ENCODE measurements at regions not wholly inside any gene's neighbourhood (a gene's known extent, or its start where the extent isn't known, plus 50 kb on each side); places are given as distances from the start of the nearest gene placed in this dataset.
A peak's percentile ranks its signal among the peaks of the same experiment; 100 is the strongest.

DNA sequence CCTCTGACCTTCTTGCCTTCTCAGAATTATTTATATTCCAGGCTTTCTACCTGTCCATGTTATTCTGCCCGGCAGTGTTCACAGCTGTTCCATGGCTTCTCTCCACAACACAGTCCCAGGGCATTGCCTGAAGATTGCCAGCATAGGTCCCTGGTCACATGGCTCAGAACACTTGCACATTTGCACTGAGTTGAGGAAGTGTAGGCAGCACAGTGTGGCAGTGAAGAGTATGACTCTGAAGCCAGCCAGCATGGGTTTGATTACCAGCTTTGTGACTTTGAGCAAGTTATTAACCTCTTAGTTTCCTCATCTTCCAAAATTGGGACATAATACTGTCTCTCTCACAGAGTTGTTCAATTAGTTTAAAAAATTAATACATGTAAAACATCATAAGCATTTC lies 73.2 kb upstream of the NEUROD6 start:
- H3K27me3 ChIP-seq (ENCODE audit: low read depth), result no peaks in the 10 kb centered on the region
- peak in 1 of 2 donors; percentile 48 for ATAC-seq
- H3K4me3 ChIP-seq, result no peak overlapping the region
- H3K9me3 ChIP-seq, result no peaks in the 10 kb centered on the region
- no peaks in the 10 kb centered on the region for H3K4me1 ChIP-seq
- H3K36me3 ChIP-seq, result no peaks in the 10 kb centered on the region
- intact Hi-C loops (cut with DNase I), result no loop called here
- H3K27ac ChIP-seq, result no peak overlapping the region
- DNase-seq, result no peak
- TF ChIP-seq, protein P1, sequence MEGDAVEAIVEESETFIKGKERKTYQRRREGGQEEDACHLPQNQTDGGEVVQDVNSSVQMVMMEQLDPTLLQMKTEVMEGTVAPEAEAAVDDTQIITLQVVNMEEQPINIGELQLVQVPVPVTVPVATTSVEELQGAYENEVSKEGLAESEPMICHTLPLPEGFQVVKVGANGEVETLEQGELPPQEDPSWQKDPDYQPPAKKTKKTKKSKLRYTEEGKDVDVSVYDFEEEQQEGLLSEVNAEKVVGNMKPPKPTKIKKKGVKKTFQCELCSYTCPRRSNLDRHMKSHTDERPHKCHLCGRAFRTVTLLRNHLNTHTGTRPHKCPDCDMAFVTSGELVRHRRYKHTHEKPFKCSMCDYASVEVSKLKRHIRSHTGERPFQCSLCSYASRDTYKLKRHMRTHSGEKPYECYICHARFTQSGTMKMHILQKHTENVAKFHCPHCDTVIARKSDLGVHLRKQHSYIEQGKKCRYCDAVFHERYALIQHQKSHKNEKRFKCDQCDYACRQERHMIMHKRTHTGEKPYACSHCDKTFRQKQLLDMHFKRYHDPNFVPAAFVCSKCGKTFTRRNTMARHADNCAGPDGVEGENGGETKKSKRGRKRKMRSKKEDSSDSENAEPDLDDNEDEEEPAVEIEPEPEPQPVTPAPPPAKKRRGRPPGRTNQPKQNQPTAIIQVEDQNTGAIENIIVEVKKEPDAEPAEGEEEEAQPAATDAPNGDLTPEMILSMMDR (IDR thresholded peaks at IDR 0.05), result no peak

DNA sequence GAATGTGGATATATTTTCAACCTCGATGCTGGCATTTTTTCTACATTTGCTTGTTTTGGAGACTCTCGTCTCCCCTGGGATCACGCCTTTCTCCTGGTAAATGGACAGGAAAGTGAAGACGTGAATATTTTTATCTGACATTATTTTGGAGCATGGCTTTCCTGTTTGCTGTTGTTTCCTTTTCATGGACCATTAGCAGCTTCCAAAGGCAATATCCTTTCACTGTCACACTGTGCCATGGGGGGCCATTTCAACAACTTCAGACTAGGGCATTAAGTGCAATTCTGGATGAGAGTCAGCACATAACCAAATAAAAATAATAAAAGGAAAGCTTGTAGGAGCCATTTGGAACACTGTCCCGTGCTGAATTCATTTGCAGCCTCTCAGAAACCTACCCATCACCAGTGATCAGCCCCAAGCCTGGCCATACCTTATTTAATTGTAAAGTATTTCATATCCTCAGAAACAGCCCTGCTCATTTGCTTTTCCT lies 75.9 kb upstream of the NEUROD6 start:
- Histone ChIP-seq H3K27ac (no peak overlapping the region), H3K4me3 (no peak overlapping the region), H3K27me3 (ENCODE audit: low read depth) (no peaks in the 10 kb centered on the region), H3K4me1 (no peaks in the 10 kb centered on the region), H3K9me3 (no peaks in the 10 kb centered on the region), H3K36me3 (no peaks in the 10 kb centered on the region)
- ATAC-seq (no peak), DNase-seq (no peak)
- intact Hi-C loops (cut with DNase I), result no loop called here
- TF ChIP-seq, protein P1 (IDR thresholded peaks at IDR 0.05), result no peak

DNA sequence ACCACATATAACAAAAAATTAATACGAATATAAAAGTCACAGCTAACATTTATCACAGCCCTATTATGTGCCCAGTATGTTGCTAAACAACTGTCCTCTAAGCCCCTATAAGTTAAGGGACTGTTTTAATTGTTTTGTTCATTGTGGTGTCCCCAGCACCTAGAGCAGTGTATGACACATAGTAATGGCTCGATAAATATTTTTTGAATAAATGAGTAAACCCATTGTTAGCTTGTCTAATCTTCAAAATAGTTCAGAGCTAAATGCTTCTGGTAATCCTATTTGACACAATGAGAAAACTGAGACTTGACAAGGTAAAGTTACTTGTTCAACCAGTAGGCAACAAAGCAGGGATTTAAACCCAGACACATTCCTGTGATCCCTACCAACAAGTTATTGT lies 78.4 kb upstream of the NEUROD6 start:
- Histone ChIP-seq H3K36me3 (no peaks in the 10 kb centered on the region), H3K4me1 (no peaks in the 10 kb centered on the region), H3K27ac (no peak overlapping the region), H3K27me3 (ENCODE audit: low read depth) (no peaks in the 10 kb centered on the region), H3K9me3 (no peaks in the 10 kb centered on the region), H3K4me3 (no peak overlapping the region)
- TF ChIP-seq, protein P1 (IDR thresholded peaks at IDR 0.05), result no peak
- intact Hi-C loops (cut with DNase I), result no loop called here
- DNase-seq (no peak), ATAC-seq (no peak)

DNA sequence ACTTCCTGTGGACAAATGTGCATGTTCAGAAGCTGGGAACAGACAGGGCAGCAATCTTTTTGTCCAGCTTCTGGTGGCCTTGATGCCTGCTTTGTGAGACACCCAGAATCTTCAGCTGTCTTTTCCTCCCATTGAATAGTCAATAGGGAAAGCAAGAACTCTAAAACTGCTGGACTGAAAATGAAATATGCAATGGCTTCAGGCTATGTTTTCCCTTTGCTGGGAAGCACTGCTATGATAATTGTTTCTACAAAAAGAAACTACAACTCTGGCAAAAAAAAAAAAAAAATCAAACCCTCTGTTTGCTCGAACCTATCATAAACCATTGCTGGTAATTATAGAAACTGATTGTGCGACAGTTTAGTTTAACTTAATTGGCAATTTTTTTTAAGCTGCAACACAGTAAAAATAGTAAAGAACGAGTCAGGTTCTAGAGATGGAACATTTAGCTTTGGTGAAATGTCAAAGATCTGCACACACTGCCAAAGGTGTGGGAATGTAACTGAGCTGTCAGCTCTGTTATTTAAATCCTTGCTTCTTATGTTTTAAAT lies 79.1 kb upstream of the NEUROD6 start:
- TF ChIP-seq, protein P1 (IDR thresholded peaks at IDR 0.05), result no peak
- Histone ChIP-seq H3K36me3 (no peaks in the 10 kb centered on the region), H3K9me3 (no peaks in the 10 kb centered on the region), H3K4me3 (no peak overlapping the region), H3K27me3 (ENCODE audit: low read depth) (no peaks in the 10 kb centered on the region), H3K4me1 (no peaks in the 10 kb centered on the region), H3K27ac (no peak overlapping the region)
- intact Hi-C loops (cut with DNase I), result no loop called here
- ATAC-seq (no peak), DNase-seq (no peak)

DNA sequence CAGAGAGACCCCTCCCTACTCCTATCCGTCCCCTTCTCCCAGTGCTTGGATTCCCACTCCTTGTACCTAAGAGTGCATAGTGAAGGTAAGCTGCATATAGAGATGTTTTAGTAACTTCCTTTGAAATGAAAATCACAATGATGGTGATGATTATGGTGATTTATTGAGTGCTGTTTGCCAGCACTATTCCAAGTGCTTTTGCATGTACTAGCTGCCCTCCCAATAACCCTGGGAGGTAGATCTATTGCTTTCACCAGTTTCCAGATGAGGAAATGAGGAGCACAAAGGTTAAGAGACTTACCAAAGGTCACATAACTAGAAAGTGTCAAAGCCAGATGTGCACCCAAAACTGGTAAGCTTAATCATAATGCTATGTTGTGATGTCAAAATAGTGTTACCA lies 80.4 kb upstream of the NEUROD6 start:
- H3K27ac ChIP-seq, result no peak overlapping the region
- H3K36me3 ChIP-seq, result no peaks in the 10 kb centered on the region
- H3K4me1 ChIP-seq, result no peaks in the 10 kb centered on the region
- H3K9me3 ChIP-seq, result no peaks in the 10 kb centered on the region
- no peaks in the 10 kb centered on the region for H3K27me3 ChIP-seq (ENCODE audit: low read depth)
- no peak for DNase-seq
- no peak overlapping the region for H3K4me3 ChIP-seq
- TF ChIP-seq, protein P1 (IDR thresholded peaks at IDR 0.05), result no peak
- ATAC-seq, result no peak
- intact Hi-C loops (cut with DNase I), result no loop called here
